DND-41 (cell line): ENCODE measurements at regions not wholly inside any gene's neighbourhood (a gene's known extent, or its start where the extent isn't known, plus 50 kb on each side); places are given as distances from the start of the nearest gene placed in this dataset.

Experiments used
- ATAC-seq: fragments of 200-7000 bp; cut with Tn5 transposase; 3 replicates; pipeline ENCODE4 v1.9.1; 2021; ENCODE audit warnings: low read depth; ENCODE audit not compliant: insufficient read depth
- DNase-seq: peaks from one replicate; pipeline ENCODE4 v3.0.0-alpha.2; 2020
- H2AFZ ChIP-seq: 2 replicates; pipeline ENCODE4 v1.6.0; 2012; ENCODE audit warnings: low read depth, low read length
- H3K27ac ChIP-seq: 2 replicates; pipeline ENCODE4 v1.5.1; 2012; ENCODE audit warnings: low read length, inconsistent platforms
- H3K27me3 ChIP-seq: fragments of 200-600 bp; sonication (generic); 2 replicates; pipeline ENCODE4 v1.6.0; 2012; ENCODE audit warnings: low read length, mild to moderate bottlenecking, inconsistent platforms; ENCODE audit not compliant: insufficient read depth, poor library complexity
- H3K36me3 ChIP-seq: 2 replicates; pipeline ENCODE4 v1.5.1; 2012; ENCODE audit warnings: low read length, inconsistent platforms; ENCODE audit not compliant: insufficient read depth
- H3K4me1 ChIP-seq: 2 replicates; pipeline ENCODE4 v1.5.1; 2012; ENCODE audit warnings: mild to moderate bottlenecking, low read length; ENCODE audit not compliant: insufficient read depth
- H3K4me2 ChIP-seq: 2 replicates; pipeline ENCODE4 v1.6.0; 2012; ENCODE audit warnings: mild to moderate bottlenecking, moderate library complexity, low read length, inconsistent platforms; ENCODE audit not compliant: insufficient read depth
- H3K4me3 ChIP-seq, 2 experiments: fragments of 200-600 bp in 1 of 2; shearing (Covaris generic) in 1 of 2; 2 replicates each; pipeline ENCODE4 v1.5.1; 2012 to 2016; ENCODE audit warnings: inconsistent platforms in 2 of 2, low read length in 2 of 2, mild to moderate bottlenecking in 2 of 2, low read depth in 1 of 2, moderate library complexity in 1 of 2
- H3K79me2 ChIP-seq: 2 replicates; pipeline ENCODE4 v1.6.0; 2012; ENCODE audit warnings: low read length, inconsistent platforms; ENCODE audit not compliant: insufficient read depth
- H3K9ac ChIP-seq: 2 replicates; pipeline ENCODE4 v1.6.0; 2012; ENCODE audit warnings: low read depth, mild to moderate bottlenecking, inconsistent platforms, low read length, moderate library complexity
- H3K9me3 ChIP-seq: 2 replicates; pipeline ENCODE4 v1.5.1; 2012; ENCODE audit warnings: low read length, moderate library complexity, mild to moderate bottlenecking, inconsistent platforms; ENCODE audit not compliant: insufficient read depth, severe bottlenecking
- H4K20me1 ChIP-seq: 2 replicates; pipeline ENCODE4 v1.6.0; 2012; ENCODE audit warnings: low read length; ENCODE audit not compliant: insufficient read depth
- CTCF ChIP-seq: IDR thresholded peaks from 2 replicates; pipeline ENCODE4 v1.5.1; 2012; ENCODE audit warnings: borderline replicate concordance, low read length, moderate library complexity, mild to moderate bottlenecking; ENCODE audit not compliant: poor library complexity, severe bottlenecking; ENCODE audit errors: extremely low read depth
- EZH2 ChIP-seq: IDR thresholded peaks from 3 replicates; pipeline ENCODE4 v1.6.1; 2012; ENCODE audit warnings: borderline replicate concordance, low read depth, mild to moderate bottlenecking, moderate library complexity, low read length, inconsistent platforms; ENCODE audit not compliant: severe bottlenecking

- H3K36me3 ChIP-seq, result no peaks in the 10 kb centered on the region
- H4K20me1 ChIP-seq, result no peaks in the 10 kb centered on the region
- H3K79me2 ChIP-seq, result no peaks in the 10 kb centered on the region
- no peak overlapping the region for H3K4me3 ChIP-seq
- H2AFZ ChIP-seq, result peak overlapping the region; percentile 23
- H3K9me3 ChIP-seq, result peaks cover 18% of the 10 kb centered on the region
- no peaks in the 10 kb centered on the region for H3K27me3 ChIP-seq
- DNase-seq (no peak), ATAC-seq (no peak)
- TF ChIP-seq EZH2 (no peak), CTCF (no peak)
- no peak overlapping the region for H3K4me2 ChIP-seq
- H3K9ac ChIP-seq, result no peak overlapping the region
- H3K27ac ChIP-seq, result no peak overlapping the region
- H3K4me1 ChIP-seq, result peaks cover 8% of the 10 kb centered on the region
Observed at GRCh38 chr5:39947657-39948056, 522.9 kb upstream of the DAB2 start.

- Histone ChIP-seq H3K4me1 (peaks cover 8% of the 10 kb centered on the region), H3K79me2 (no peaks in the 10 kb centered on the region), H3K9me3 (peaks cover 9% of the 10 kb centered on the region), H4K20me1 (no peaks in the 10 kb centered on the region), H3K27ac (no peak overlapping the region), H2AFZ (no peak overlapping the region), H3K36me3 (no peaks in the 10 kb centered on the region), H3K9ac (no peak overlapping the region), H3K4me3 (no peak overlapping the region), H3K27me3 (no peaks in the 10 kb centered on the region), H3K4me2 (no peak overlapping the region)
- TF ChIP-seq EZH2 (no peak), CTCF (no peak)
- no peak for DNase-seq
- no peak for ATAC-seq
Observed at GRCh38 chr5:39946356-39947045, 521.7 kb upstream of the DAB2 start.

GRCh38 chr5:39945870-39946269 is 521.1 kb upstream of the DAB2 start:
- H3K4me1 ChIP-seq, result peaks cover 8% of the 10 kb centered on the region
- no peak overlapping the region for H2AFZ ChIP-seq
- no peak overlapping the region for H3K27ac ChIP-seq
- no peak for ATAC-seq
- no peak overlapping the region for H3K4me3 ChIP-seq
- no peaks in the 10 kb centered on the region for H3K27me3 ChIP-seq
- H3K9ac ChIP-seq, result no peak overlapping the region
- H3K79me2 ChIP-seq, result no peaks in the 10 kb centered on the region
- H3K4me2 ChIP-seq, result no peak overlapping the region
- DNase-seq, result no peak
- H3K36me3 ChIP-seq, result no peaks in the 10 kb centered on the region
- H4K20me1 ChIP-seq, result no peaks in the 10 kb centered on the region
- H3K9me3 ChIP-seq, result peaks cover 2% of the 10 kb centered on the region
- TF ChIP-seq CTCF, result no peak
- TF ChIP-seq EZH2, result no peak

GRCh38 chr5:39943811-39944210 is 519.0 kb upstream of the DAB2 start:
- Histone ChIP-seq H3K79me2 (no peaks in the 10 kb centered on the region), H3K27ac (no peak overlapping the region), H3K27me3 (no peaks in the 10 kb centered on the region), H3K4me2 (no peak overlapping the region), H3K9ac (no peak overlapping the region), H3K36me3 (no peaks in the 10 kb centered on the region), H3K4me3 (no peak overlapping the region), H4K20me1 (no peaks in the 10 kb centered on the region), H3K9me3 (no peaks in the 10 kb centered on the region), H3K4me1 (peaks cover 2% of the 10 kb centered on the region; the same call in 1 of the 2 replicates), H2AFZ (no peak overlapping the region)
- TF ChIP-seq EZH2 (no peak), CTCF (no peak)
- no peak for ATAC-seq
- no peak for DNase-seq
